ENCODE measurements at regions not wholly inside any gene's neighbourhood (a gene's known extent, or its start where the extent isn't known, plus 50 kb on each side); places are given as distances from the start of the nearest gene placed in this dataset.

DNA sequence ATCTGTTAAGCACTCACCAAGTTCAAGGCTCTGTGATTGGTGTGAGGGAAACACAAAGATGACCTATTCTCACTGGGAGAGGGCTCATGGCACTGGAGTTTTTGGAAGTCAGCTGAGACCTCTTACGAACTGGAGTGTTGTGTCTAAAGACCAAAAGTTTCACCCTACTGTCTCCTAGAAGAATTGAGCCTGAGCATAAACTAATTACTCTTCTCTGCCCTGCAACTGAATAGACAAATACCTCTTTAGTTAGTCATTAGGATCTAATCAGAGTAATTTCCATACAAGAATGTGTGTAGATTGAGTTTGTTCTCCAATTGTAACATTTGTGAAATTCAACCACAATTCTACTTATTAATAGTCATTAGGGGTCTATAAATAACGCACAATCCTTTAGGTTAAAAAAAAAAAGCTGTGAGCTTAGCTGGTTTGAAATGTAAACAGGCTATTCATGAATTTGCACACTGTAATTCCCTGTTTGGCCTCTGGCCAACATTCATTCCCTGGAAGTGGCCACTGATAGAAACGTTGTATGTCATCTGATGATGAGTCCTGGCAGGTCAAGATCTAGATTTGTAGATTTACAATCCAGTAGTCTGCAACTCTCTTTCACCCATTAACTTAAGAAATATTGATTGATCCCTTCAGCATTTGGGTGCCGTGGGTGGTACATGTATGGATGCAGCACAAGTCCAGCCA lies 76.8 kb upstream of the SOX14 start:
- TF ChIP-seq CTCF (IDR thresholded peaks at IDR 0.05) (no peak), POLR2A (IDR thresholded peaks at IDR 0.05) (no peak)
- no peaks in the 10 kb centered on the region for H3K36me3 ChIP-seq
- H3K4me3 ChIP-seq: no peak overlapping the region
- no peaks in the 10 kb centered on the region for H3K9me3 ChIP-seq
- intact Hi-C loops (cut with DNase I; ENCODE audit: low total_unique reads): no loop called here
- H3K4me1 ChIP-seq: no peaks in the 10 kb centered on the region
- H3K27me3 ChIP-seq: no peaks in the 10 kb centered on the region
- H3K27ac ChIP-seq: no peak overlapping the region
- DNase-seq: no peak

DNA sequence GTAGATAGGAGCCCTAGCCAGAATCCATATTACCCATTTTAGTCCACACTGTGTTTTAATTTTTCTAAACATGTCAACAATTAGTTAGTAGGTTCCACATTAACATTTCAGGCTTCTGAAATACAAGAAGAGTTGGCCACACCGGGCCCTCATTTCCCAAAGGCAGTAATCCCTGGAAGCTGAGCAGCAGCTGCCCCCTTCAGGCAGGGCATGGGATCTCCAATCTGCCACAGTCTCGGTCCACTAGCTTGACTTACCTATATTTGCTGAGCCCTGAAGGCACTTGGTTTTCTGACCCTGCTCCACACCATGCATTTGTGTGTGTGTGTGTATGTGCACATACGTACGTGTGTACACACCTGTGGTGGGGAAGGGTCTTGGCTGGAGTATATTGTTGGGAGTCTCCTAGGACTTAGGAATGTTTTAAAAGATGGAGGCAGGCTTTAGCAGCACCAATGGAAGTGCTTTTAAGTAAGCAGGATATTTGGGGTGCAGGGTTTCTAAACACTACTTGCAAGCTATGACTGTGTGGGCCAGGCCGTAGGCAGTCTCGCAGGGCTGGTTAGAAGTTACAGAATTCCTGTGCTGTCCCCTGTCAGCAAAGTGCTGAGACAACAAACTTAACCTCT lies 71.2 kb upstream of the SOX14 start:
- Histone ChIP-seq H3K4me1 (no peaks in the 10 kb centered on the region), H3K27ac (no peak overlapping the region), H3K36me3 (no peaks in the 10 kb centered on the region), H3K4me3 (no peak overlapping the region), H3K27me3 (no peaks in the 10 kb centered on the region), H3K9me3 (no peaks in the 10 kb centered on the region)
- intact Hi-C loops (cut with DNase I; ENCODE audit: low total_unique reads): no loop called here
- DNase-seq: no peak
- TF ChIP-seq POLR2A (IDR thresholded peaks at IDR 0.05) (no peak), CTCF (IDR thresholded peaks at IDR 0.05) (no peak)

DNA sequence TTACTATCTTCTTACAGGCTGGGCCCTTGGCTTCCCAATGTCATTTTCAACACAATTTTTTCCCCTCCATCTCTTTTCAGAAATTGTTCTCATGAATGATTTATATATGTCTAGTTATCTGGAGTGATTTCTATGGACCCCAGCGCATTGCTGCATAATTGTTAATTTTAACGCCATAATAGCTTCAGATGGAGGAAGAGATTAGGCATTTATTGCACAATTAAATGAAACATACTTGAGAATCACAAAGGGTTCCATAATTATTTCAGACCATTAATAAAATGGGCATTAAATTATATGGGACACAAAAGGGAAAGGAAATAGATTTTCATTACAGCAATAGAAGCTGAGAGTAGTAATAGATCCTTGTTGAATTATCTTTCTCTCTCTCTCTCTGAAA lies 70.3 kb upstream of the SOX14 start:
- no peaks in the 10 kb centered on the region for H3K27me3 ChIP-seq
- no peak overlapping the region for H3K4me3 ChIP-seq
- no peak for DNase-seq
- H3K27ac ChIP-seq: no peak overlapping the region
- TF ChIP-seq POLR2A (IDR thresholded peaks at IDR 0.05): no peak
- no peak for TF ChIP-seq CTCF (IDR thresholded peaks at IDR 0.05)
- intact Hi-C loops (cut with DNase I; ENCODE audit: low total_unique reads): no loop called here
- H3K36me3 ChIP-seq: no peaks in the 10 kb centered on the region
- no peaks in the 10 kb centered on the region for H3K9me3 ChIP-seq
- no peaks in the 10 kb centered on the region for H3K4me1 ChIP-seq

- no peak for TF ChIP-seq CTCF (IDR thresholded peaks at IDR 0.05)
These were observed 69.3 kb upstream of the SOX14 start for GRCh38 chr3:137694836-137695235.

DNA sequence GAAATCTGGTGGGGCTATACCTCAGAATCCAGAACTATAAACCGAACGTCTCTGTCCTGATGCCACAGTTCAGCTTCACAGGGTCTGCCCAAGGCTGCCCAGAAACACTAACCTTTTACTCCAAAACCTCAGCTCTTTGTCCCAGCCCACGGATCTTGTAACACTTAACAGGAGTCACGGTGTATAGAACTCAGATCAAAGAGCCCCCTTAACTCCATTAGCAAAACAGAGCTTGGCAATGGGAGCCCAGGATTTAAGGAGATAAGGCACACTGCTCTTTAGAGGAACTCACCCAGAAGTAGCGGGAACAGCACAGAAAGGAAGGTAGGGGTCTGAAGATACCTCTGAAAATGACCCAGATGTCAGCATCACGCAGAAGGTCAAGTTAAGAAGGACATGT lies 68.8 kb upstream of the SOX14 start:
- H3K27ac ChIP-seq: no peak overlapping the region
- H3K4me1 ChIP-seq: no peaks in the 10 kb centered on the region
- H3K27me3 ChIP-seq: no peaks in the 10 kb centered on the region
- intact Hi-C loops (cut with DNase I; ENCODE audit: low total_unique reads): no loop called here
- H3K9me3 ChIP-seq: no peaks in the 10 kb centered on the region
- no peak overlapping the region for H3K4me3 ChIP-seq
- no peaks in the 10 kb centered on the region for H3K36me3 ChIP-seq
- TF ChIP-seq CTCF (IDR thresholded peaks at IDR 0.05): no peak
- no peak for TF ChIP-seq POLR2A (IDR thresholded peaks at IDR 0.05)
- DNase-seq: no peak

More at GRCh38 chr3:137694836-137695235, 69.3 kb upstream of the SOX14 start:
- Histone ChIP-seq H3K27ac (no peak overlapping the region), H3K27me3 (no peaks in the 10 kb centered on the region), H3K9me3 (no peaks in the 10 kb centered on the region), H3K4me1 (no peaks in the 10 kb centered on the region), H3K36me3 (no peaks in the 10 kb centered on the region), H3K4me3 (no peak overlapping the region)
- no peak for DNase-seq
- intact Hi-C loops (cut with DNase I; ENCODE audit: low total_unique reads): no loop called here

All from uterus (tissue), 3 donors.